GM19324 (cell line): ENCODE measurements at regions not wholly inside any gene's neighbourhood (a gene's known extent, or its start where the extent isn't known, plus 50 kb on each side); places are given as distances from the start of the nearest gene placed in this dataset.

Experiments used
- ATAC-seq: cut with Tn5 transposase; IDR thresholded peaks from one replicate; pipeline ENCODE4 v1.9.1; 2021; ENCODE audit warnings: mild to moderate bottlenecking, moderate library complexity; ENCODE audit not compliant: unreplicated experiment, low FRiP score

GRCh38 chr15:97126553-97127233 lies 796.2 kb downstream of the NR2F2 start:
- ATAC-seq: no peak

GRCh38 chr15:97129674-97130073 lies 799.2 kb downstream of the NR2F2 start:
- no peak for ATAC-seq

GRCh38 chr15:97140216-97140615 lies 809.7 kb downstream of the NR2F2 start:
- ATAC-seq: no peak

- no peak for ATAC-seq
Measured at GRCh38 chr15:97141360-97141759, 810.9 kb downstream of the NR2F2 start.

GRCh38 chr15:97141871-97142270 lies 811.4 kb downstream of the NR2F2 start:
- no peak for ATAC-seq

GRCh38 chr15:97143592-97144376 lies 813.3 kb downstream of the NR2F2 start:
- ATAC-seq: no peak

- ATAC-seq: no peak
Measured at GRCh38 chr15:97144377-97144711, 813.8 kb downstream of the NR2F2 start.

- no peak for ATAC-seq
Measured at GRCh38 chr15:97146929-97147870, 813.3 kb upstream of the ARRDC4 start.

- no peak for ATAC-seq
Measured at GRCh38 chr15:97153356-97153965, 807.0 kb upstream of the ARRDC4 start.

GRCh38 chr15:97156739-97157265 lies 803.7 kb upstream of the ARRDC4 start:
- ATAC-seq: no peak

- no peak for ATAC-seq
Measured at GRCh38 chr15:97162805-97163495, 797.6 kb upstream of the ARRDC4 start.

- ATAC-seq: no peak
Measured at GRCh38 chr15:97165205-97165604, 795.3 kb upstream of the ARRDC4 start.

- no peak for ATAC-seq
Measured at GRCh38 chr15:97168704-97169475, 791.6 kb upstream of the ARRDC4 start.

GRCh38 chr15:97171556-97171955 lies 788.9 kb upstream of the ARRDC4 start:
- no peak for ATAC-seq

GRCh38 chr15:97174886-97175540 lies 785.5 kb upstream of the ARRDC4 start:
- no peak for ATAC-seq

GRCh38 chr15:97177151-97177577 lies 783.3 kb upstream of the ARRDC4 start:
- no peak for ATAC-seq

- no peak for ATAC-seq
Measured at GRCh38 chr15:97182581-97182980, 777.9 kb upstream of the ARRDC4 start.

GRCh38 chr15:97189162-97189780 lies 771.2 kb upstream of the ARRDC4 start:
- no peak for ATAC-seq
